IMR-90 (cell line): ENCODE measurements at regions not wholly inside any gene's neighbourhood (a gene's known extent, or its start where the extent isn't known, plus 50 kb on each side); places are given as distances from the start of the nearest gene placed in this dataset.

Experiments used
- ATAC-seq: fragments of 200-7000 bp; cut with Tn5 transposase; 2 replicates; pipeline ENCODE4 v1.9.1; 2020; ENCODE audit warnings: low read depth, mild to moderate bottlenecking, moderate library complexity
- BruUV-seq: library from RNA; stranded (reverse); fragments of 400-500 nt; replicated peaks from 2 replicates; lab custom pipeline; 2021; lab: Mats Ljungman, UMichigan
- CTCF ChIA-PET: fragments of 300-600 bp; formaldehyde crosslinking; extraction: SDS; loops from one replicate; lab custom pipeline; 2021; ENCODE audit warnings: antibody characterized with exemption; lab: Yijun Ruan, JAX
- POLR2A ChIA-PET: fragments of 300-600 bp; sonication (Branson Sonifier 250); formaldehyde crosslinking; loops from one replicate; lab custom pipeline; 2022; ENCODE audit warnings: antibody characterized with exemption; ENCODE audit not compliant: unreplicated experiment; lab: Charles Lee
- DNase-seq: peaks from one replicate; pipeline ENCODE4 v3.0.0; 2013
- H2AFZ ChIP-seq: replicated peaks from 2 replicates; pipeline ENCODE3; 2013; ENCODE audit warnings: low read length, mild to moderate bottlenecking; ENCODE audit not compliant: poor library complexity
- H2AK5ac ChIP-seq: 2 replicates; pipeline ENCODE4 v1.6.1; 2013; ENCODE audit warnings: low read depth, low read length, inconsistent platforms
- H2AK9ac ChIP-seq: replicated peaks from 2 replicates; pipeline ENCODE3; 2013; ENCODE audit warnings: mild to moderate bottlenecking, low read depth, low read length, moderate library complexity; ENCODE audit not compliant: poor library complexity
- H2BK120ac ChIP-seq: 2 replicates; pipeline ENCODE4 v1.6.1; 2013; ENCODE audit warnings: low read depth, low read length, inconsistent platforms
- H2BK15ac ChIP-seq: 3 replicates; pipeline ENCODE4 v1.6.1; 2013; ENCODE audit warnings: low read depth, low read length, inconsistent platforms
- H2BK20ac ChIP-seq: 2 replicates; pipeline ENCODE4 v1.6.1; 2013; ENCODE audit warnings: low read depth, mild to moderate bottlenecking, inconsistent platforms, low read length, moderate library complexity
- H2BK5ac ChIP-seq: 2 replicates; pipeline ENCODE4 v1.6.1; 2013; ENCODE audit warnings: mild to moderate bottlenecking, low read depth, low read length, inconsistent platforms; ENCODE audit not compliant: poor library complexity, severe bottlenecking
- H3K14ac ChIP-seq: replicated peaks from 2 replicates; pipeline ENCODE4 v1.6.1; 2013; ENCODE audit warnings: low read depth, low read length, inconsistent platforms
- H3K18ac ChIP-seq: 2 replicates; pipeline ENCODE4 v1.6.1; 2013; ENCODE audit warnings: low read depth, low read length, control low read depth
- H3K23ac ChIP-seq: 2 replicates; pipeline ENCODE4 v1.6.1; 2013; ENCODE audit warnings: low read depth, low read length, inconsistent platforms
- H3K27ac ChIP-seq: 2 replicates; pipeline ENCODE4 v1.5.1; 2013; ENCODE audit warnings: mild to moderate bottlenecking, control low read depth, low read length; ENCODE audit not compliant: insufficient read depth
- H3K27me3 ChIP-seq: 2 replicates; pipeline ENCODE4 v1.6.1; 2013; ENCODE audit warnings: low read length; ENCODE audit not compliant: control insufficient read depth, insufficient read depth
- H3K36me3 ChIP-seq: 2 replicates; pipeline ENCODE4 v1.6.1; 2013; ENCODE audit warnings: low read length, mixed read lengths; ENCODE audit not compliant: control insufficient read depth, insufficient read depth
- H3K4ac ChIP-seq: 2 replicates; pipeline ENCODE4 v1.6.1; 2013; ENCODE audit warnings: low read depth, low read length, inconsistent platforms
- H3K4me1 ChIP-seq: 2 replicates; pipeline ENCODE4 v1.6.1; 2013; ENCODE audit warnings: low read length, mixed read lengths; ENCODE audit not compliant: control insufficient read depth, insufficient read depth
- H3K4me2 ChIP-seq: 2 replicates; pipeline ENCODE4 v1.6.1; 2013; ENCODE audit warnings: low read depth, mild to moderate bottlenecking, control low read depth, low read length, moderate library complexity
- H3K4me3 ChIP-seq: 2 replicates; pipeline ENCODE4 v1.5.1; 2013; ENCODE audit warnings: low read depth, mild to moderate bottlenecking, control low read depth, low read length, moderate library complexity; ENCODE audit not compliant: insufficient read depth
- H3K56ac ChIP-seq: 2 replicates; pipeline ENCODE4 v1.6.1; 2013; ENCODE audit warnings: low read length, inconsistent platforms; ENCODE audit not compliant: insufficient read depth; ENCODE audit errors: extremely low read depth
- H3K79me1 ChIP-seq, 2 experiments: 2 replicates each; pipeline ENCODE4 v1.6.1; 2013; ENCODE audit warnings: low read length in 2 of 2, inconsistent platforms in 1 of 2, low read depth in 1 of 2
- H3K9ac ChIP-seq: 2 replicates; pipeline ENCODE4 v1.6.1; 2013; ENCODE audit warnings: low read depth, low read length, control low read depth
- H3K9me1 ChIP-seq: 2 replicates; pipeline ENCODE4 v1.6.1; 2013; ENCODE audit warnings: low read length, inconsistent platforms; ENCODE audit not compliant: insufficient read depth
- H3K9me3 ChIP-seq: 2 replicates; pipeline ENCODE4 v1.6.1; 2013; ENCODE audit warnings: low read length; ENCODE audit not compliant: control insufficient read depth, insufficient read depth
- H4K20me1 ChIP-seq: 2 replicates; pipeline ENCODE4 v1.6.1; 2013; ENCODE audit warnings: low read length, inconsistent platforms; ENCODE audit not compliant: insufficient read depth
- H4K5ac ChIP-seq: 2 replicates; pipeline ENCODE4 v1.6.1; 2013; ENCODE audit warnings: mild to moderate bottlenecking, low read depth, low read length, control low read depth
- H4K8ac ChIP-seq, 2 experiments: 2 replicates each; pipeline ENCODE4 v1.6.1; 2013; ENCODE audit warnings: low read depth in 2 of 2, low read length in 2 of 2, control low read depth in 1 of 2, inconsistent platforms in 1 of 2
- H4K91ac ChIP-seq: 2 replicates; pipeline ENCODE4 v1.6.1; 2013; ENCODE audit warnings: low read depth, low read length, inconsistent platforms; ENCODE audit not compliant: insufficient read depth
- CTCF ChIP-seq: conservative IDR thresholded peaks from 2 replicates; pipeline ENCODE4 v1.5.1; 2012; ENCODE audit warnings: mild to moderate bottlenecking, low read depth, low read length, improper control_type of control experiment
- WGBS, 2 experiments: methylation state at CpG; one replicate each; pipeline versions ENCODE4 v1.1.5 to v1.1.7; 2013; ENCODE audit warnings: missing lambda C conversion rate in 2 of 2; ENCODE audit not compliant: insufficient read length in 1 of 2; ENCODE audit errors: extremely low coverage in 2 of 2; 5-methylcytosine and 5-hydroxymethylcytosine counted together
- dilution Hi-C: fragments of 300-500 bp; cut with HindIII; formaldehyde crosslinking; loops from one replicate; pipeline ENCODE4 v1.14.3; 2018; ENCODE audit warnings: low sequenced_read_pairs; ENCODE audit not compliant: unreplicated experiment
- in situ Hi-C: fragments of 300-500 bp; cut with MboI; formaldehyde crosslinking; loops from 3 replicates; pipeline ENCODE4 v1.14.3; 2019; ENCODE audit warnings: low sequenced_read_pairs, inconsistent platforms, mixed read lengths
- intact Hi-C: fragments of 100-400 bp; cut with micrococcal nuclease; formaldehyde crosslinking; loops from 2 replicates; pipeline ENCODE4 v1.10.0; 2022

GRCh38 chr6:48670546-48670945 is 559.5 kb upstream of the PTCHD4 start:
- BruUV-seq: no TSS peak
- intact Hi-C loops: no loop called here
- Histone ChIP-seq H2BK120ac (no peak overlapping the region), H3K4ac (no peak overlapping the region), H3K14ac (no peak overlapping the region), H2AK5ac (no peak overlapping the region), H3K9ac (no peak overlapping the region), H4K91ac (no peak overlapping the region), H3K4me1 (no peaks in the 10 kb centered on the region), H3K23ac (no peak overlapping the region), H3K9me1 (no peaks in the 10 kb centered on the region), H2AK9ac (no peak overlapping the region), H3K9me3 (no peaks in the 10 kb centered on the region), H3K27ac (no peak overlapping the region), H3K27me3 (no peaks in the 10 kb centered on the region; the same call in 1 of the 2 replicates), H2AFZ (no peak overlapping the region), H4K8ac (no peak overlapping the region), H4K20me1 (no peaks in the 10 kb centered on the region), H3K4me2 (no peak overlapping the region), H3K79me1 (no peaks in the 10 kb centered on the region), H2BK20ac (no peak overlapping the region), H3K18ac (no peak overlapping the region), H2BK15ac (no peak overlapping the region), H3K4me3 (no peak overlapping the region), H2BK5ac (no peak overlapping the region), H4K5ac (no peak overlapping the region), H3K36me3 (no peaks in the 10 kb centered on the region), H3K56ac (no peak overlapping the region)
- ChIA-PET POLR2A (no interaction called here), CTCF (no interaction called here)
- WGBS, 2 experiments: no CpG with 5 or more reads among the region's 2 CpGs
- no peak for TF ChIP-seq CTCF
- dilution Hi-C loops: no loop called here
- DNase-seq (no peak), ATAC-seq (no peak)
- in situ Hi-C loops: no loop called here
